GM12873 (cell line): ENCODE measurements at regions not wholly inside any gene's neighbourhood (a gene's known extent, or its start where the extent isn't known, plus 50 kb on each side); places are given as distances from the start of the nearest gene placed in this dataset.

Source experiments
- TF ChIP-seq, protein P1 (sequence below): IDR thresholded peaks from 2 replicates; pipeline ENCODE4 v1.5.1; 2012; ENCODE audit warnings: low read depth, mild to moderate bottlenecking, moderate library complexity, low read length, control low read depth; ENCODE audit not compliant: insufficient read depth; ENCODE audit errors: missing control alignments

GRCh38 chr1:79808816-79809475 is 802.4 kb upstream of the ADGRL4 start:
- TF ChIP-seq, protein P1, sequence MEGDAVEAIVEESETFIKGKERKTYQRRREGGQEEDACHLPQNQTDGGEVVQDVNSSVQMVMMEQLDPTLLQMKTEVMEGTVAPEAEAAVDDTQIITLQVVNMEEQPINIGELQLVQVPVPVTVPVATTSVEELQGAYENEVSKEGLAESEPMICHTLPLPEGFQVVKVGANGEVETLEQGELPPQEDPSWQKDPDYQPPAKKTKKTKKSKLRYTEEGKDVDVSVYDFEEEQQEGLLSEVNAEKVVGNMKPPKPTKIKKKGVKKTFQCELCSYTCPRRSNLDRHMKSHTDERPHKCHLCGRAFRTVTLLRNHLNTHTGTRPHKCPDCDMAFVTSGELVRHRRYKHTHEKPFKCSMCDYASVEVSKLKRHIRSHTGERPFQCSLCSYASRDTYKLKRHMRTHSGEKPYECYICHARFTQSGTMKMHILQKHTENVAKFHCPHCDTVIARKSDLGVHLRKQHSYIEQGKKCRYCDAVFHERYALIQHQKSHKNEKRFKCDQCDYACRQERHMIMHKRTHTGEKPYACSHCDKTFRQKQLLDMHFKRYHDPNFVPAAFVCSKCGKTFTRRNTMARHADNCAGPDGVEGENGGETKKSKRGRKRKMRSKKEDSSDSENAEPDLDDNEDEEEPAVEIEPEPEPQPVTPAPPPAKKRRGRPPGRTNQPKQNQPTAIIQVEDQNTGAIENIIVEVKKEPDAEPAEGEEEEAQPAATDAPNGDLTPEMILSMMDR: no peak

- TF ChIP-seq, protein P1: no peak
Measured at GRCh38 chr1:79807816-79808215, 801.3 kb upstream of the ADGRL4 start.

- TF ChIP-seq, protein P1: no peak
Measured at GRCh38 chr1:79797487-79797886, 791.0 kb upstream of the ADGRL4 start.

GRCh38 chr1:79796434-79796833 is 789.9 kb upstream of the ADGRL4 start:
- TF ChIP-seq, protein P1: no peak

DNA sequence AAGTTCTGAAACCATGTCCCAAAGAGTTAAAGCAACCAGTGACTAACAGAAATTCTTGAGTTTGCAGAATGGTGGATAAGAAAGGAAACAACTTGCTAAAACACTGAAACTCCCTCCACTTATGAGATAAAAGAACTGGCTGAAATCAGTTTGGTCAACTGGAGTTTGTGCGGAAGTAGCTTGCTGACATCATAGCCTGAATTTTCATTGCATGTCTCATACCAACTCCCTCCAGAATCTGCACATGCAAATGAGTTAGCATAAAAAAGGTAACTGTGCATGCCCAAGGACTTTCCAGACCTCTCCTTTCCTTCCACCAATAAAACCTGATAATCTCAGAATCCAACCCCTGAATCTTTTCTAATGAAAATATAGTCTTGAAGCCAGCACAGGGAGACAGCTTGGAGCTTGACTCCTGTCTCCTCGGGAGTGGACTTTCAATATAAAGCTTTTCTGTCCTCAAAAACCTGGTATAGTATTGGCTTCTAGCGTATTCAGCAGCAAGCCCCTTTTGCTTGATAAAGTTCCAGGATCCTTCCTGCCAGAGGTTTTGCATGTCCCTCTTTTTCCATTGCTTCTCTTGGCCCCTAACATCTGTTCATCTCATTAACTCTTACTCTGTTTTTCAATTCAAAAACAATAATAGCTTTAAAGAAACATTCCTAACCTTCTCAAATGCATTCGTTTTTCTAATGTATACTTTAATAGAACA is 785.8 kb upstream of the ADGRL4 start:
- TF ChIP-seq, protein P1: no peak

DNA sequence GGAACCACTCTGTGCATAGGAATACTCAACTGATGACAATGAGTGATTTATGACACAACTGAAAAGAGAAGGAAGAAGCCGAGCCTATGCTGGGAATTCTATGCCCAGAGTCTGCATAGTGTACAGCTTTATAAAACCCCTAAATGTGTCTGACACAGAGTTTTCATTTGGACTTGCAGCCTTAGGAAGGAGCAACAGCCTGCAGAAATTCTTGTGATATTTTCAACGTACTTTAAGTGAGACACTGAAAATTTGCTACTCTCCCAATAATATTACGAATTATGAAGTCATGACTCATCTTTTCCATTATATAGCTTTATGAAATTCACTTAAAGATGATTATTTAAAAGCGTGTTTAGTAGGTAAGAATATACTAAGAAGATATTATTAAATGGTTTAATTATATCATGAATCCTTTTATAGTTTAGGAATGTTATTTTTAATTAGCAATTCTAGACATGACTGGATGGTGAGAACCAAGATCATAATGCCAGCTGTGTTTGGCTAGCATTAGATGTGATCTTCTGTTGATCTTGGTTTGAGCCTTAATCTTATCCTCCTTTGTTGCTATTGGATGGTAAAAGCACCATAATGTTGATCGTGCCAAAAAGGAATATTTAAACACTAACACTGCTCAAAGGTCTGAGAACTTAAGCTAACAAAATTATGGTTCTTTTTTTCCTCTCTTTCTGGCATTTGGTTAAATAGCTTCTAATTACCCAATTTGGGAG is 785.1 kb upstream of the ADGRL4 start:
- TF ChIP-seq, protein P1: no peak

- TF ChIP-seq, protein P1: no peak
Measured at GRCh38 chr1:79790950-79791349, 784.4 kb upstream of the ADGRL4 start.
